VCaP (cell line): ENCODE measurements at regions not wholly inside any gene's neighbourhood (a gene's known extent, or its start where the extent isn't known, plus 50 kb on each side); places are given as distances from the start of the nearest gene placed in this dataset.

Experiments
- H3K27ac ChIP-seq: fragments of 450-650 bp; 2 replicates; pipeline ENCODE4 v1.5.1; 2017
- TF ChIP-seq, protein P1 (sequence below): fragments of 450-650 bp; conservative IDR thresholded peaks from 2 replicates; pipeline ENCODE4 v1.5.1; 2017; ENCODE audit warnings: mild to moderate bottlenecking, moderate library complexity

DNA sequence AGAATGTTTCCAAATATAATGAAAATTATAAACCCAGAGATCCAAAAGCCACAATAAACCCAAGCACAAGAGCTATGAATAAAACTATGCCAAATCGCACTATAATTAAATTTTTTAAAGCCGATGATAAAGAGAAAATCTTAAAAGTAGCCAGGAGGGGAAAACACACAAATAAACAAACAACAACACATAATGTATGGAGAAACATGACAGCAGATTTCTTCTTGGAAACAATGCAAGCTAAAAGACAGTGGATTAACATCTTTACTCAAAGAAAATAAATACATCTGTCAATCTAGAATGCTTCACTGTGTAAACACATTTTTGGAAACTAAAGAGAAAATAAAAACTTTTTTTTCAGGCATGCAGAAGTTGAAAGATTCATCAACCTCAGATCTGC is 53.0 kb upstream of the SMOX start:
- TF ChIP-seq, protein P1, sequence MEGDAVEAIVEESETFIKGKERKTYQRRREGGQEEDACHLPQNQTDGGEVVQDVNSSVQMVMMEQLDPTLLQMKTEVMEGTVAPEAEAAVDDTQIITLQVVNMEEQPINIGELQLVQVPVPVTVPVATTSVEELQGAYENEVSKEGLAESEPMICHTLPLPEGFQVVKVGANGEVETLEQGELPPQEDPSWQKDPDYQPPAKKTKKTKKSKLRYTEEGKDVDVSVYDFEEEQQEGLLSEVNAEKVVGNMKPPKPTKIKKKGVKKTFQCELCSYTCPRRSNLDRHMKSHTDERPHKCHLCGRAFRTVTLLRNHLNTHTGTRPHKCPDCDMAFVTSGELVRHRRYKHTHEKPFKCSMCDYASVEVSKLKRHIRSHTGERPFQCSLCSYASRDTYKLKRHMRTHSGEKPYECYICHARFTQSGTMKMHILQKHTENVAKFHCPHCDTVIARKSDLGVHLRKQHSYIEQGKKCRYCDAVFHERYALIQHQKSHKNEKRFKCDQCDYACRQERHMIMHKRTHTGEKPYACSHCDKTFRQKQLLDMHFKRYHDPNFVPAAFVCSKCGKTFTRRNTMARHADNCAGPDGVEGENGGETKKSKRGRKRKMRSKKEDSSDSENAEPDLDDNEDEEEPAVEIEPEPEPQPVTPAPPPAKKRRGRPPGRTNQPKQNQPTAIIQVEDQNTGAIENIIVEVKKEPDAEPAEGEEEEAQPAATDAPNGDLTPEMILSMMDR = no peak
- no peak overlapping the region for H3K27ac ChIP-seq

DNA sequence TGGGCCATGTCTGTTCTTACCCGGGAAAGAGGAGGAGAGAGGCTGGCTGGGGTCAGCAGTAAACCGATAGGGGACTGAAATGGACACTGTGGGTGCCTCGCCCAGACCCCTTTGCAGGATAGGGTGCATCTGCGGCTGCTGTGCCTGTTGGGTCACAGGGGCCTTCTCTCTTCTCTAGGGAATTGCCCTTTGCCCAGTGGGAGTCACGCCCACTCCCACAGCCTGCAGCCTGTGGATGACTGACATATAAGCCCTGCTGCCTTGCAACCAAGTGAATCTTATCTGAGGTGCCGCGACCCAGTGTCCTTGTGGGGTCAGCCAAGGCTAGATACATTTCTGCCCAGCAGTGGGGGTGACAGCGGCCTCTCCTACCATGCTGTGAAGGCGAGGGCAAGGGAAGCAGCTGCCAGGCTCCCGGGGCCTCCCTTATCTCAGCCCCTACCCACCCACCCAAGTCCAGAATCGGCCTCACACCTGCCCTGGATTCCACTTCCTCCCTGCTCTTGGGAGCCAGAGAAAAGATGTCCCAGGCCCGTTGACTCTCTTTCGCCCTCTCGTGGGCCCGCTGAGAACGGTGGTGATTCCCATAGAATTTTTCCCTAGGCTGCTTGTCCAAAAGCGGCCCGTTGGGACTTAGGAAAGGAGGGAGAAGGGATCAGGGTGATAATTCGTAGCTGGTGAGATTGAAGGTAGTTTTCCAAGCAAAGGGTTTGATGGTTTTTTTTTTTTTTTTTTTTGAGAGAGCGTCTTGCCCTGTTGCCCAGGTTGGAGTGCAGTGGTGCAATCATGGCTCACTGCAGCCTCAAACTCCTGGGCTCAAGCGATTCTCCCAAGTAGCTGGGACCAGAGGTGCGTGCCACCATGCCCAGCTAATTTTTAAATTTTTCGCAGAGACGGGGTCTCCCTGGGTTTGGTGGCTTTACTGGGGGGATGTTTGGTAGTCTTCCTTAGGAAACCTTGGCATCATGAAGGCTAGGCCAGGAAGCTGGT is 56.8 kb upstream of the SMOX start:
- TF ChIP-seq, protein P1 = peak; percentile 86
- H3K27ac ChIP-seq = no peak overlapping the region

DNA sequence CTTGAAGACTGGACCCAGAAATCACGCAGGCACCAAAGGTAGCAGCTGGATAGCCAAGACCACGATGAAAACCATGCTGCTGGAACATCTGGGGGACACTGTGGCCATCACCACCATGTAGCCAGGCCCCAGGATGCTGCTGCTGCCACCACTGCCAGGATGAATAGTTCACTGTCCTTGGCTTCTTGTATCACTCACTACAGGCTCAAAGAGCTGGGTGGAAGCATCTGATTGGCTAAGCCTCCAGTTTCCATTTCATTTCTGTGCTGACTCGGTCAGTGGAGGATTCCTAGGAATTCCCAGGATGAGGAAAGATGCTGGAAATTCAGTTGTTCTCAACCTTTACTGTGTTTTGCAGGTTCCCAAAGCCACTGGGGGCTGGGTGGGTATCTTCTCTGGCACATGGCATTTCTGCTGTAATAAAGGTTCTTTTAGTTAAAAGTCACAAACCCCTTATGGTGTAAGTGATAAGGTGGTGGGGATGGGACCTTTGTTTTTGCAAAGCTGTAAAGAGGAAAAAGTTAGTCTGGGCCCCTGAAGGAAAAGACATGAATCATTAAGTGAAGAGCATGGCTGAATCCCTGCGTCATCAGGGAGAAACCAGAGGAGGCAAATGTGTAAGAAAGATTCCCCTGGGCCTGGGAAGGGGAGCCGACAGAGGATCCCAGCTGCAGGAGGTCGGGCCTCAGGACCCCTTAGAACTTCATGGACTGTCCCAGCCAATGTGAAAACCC is 57.7 kb upstream of the SMOX start:
- no peak overlapping the region for H3K27ac ChIP-seq

DNA sequence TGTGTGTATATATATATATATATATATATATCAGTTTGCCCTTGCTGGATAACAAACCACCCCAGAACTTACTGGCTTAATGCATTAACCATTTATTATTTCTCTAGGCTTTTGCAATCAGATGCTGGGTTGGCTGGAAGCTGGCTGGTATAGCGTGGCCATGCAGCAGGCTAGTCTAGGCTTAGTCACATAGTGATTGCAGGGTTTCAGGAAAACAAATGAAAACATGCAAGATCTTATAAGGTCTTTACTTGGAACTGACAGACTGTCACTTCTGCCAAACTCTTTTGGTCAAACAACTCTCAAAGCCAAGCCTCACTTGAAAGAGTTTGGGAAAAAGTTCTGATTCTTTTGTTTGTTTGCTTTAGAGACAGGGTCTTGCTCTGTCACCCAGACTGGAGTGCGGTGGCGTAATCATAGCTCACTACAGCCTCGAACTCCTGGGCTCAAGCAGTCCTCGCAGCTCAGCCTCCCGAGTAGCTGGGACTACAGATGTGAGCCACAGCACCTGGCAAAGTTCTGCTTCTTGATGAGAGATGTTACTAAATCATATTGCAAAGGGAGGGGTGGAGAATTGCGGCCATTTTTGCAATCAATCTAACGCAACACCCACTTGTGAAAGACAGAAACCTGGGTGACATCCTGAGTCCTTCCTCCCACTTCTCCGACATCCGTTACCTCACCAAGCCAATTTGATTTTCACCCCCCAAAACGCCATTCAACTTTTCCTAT is 58.7 kb upstream of the SMOX start:
- no peak overlapping the region for H3K27ac ChIP-seq
- TF ChIP-seq, protein P1 = no peak

More for the DNA sequence above, 57.7 kb upstream of the SMOX start:
- TF ChIP-seq, protein P1 = no peak

DNA sequence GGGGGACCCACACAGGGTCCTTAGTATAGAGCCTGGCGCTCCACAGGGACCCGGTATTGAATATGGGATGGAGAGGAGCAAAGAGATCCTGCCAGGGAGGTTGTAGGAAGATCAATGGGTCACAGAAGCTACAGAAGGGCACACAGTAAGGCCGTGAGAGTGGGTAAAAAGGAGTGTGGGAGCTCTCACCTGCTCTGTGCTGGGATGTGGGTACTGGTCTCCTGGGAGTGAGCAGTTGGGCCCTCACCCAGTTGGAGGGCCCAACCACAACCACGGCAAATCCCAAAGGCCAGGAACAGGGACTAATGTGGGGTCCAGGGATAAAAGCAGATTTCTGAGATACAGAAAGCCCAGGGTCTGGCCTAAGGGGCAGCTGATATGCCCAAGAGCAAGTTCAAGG is 59.9 kb upstream of the SMOX start:
- no peak overlapping the region for H3K27ac ChIP-seq
- TF ChIP-seq, protein P1 = no peak

DNA sequence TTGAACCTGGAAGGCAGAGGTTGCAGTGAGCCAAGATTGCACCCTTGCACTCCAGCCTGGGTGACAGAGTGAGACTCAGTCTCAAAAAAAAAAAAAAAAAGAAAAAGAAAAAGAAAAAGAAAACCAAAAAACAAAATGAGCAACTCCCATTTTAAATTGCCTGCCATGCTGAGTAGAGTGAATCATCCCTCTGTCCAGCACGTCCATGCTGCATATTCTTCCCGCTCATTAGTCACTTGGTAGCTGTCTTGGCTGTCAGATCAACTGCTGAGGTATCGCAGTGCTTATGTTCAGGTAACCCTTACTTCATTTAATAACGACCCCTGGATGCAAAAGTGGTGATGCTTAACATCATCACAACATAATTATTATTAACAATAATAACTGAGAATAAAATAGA is 60.7 kb upstream of the SMOX start:
- TF ChIP-seq, protein P1 = no peak
- H3K27ac ChIP-seq = no peak overlapping the region
